ENCODE measurements at regions not wholly inside any gene's neighbourhood (a gene's known extent, or its start where the extent isn't known, plus 50 kb on each side); places are given as distances from the start of the nearest gene placed in this dataset.

DNA sequence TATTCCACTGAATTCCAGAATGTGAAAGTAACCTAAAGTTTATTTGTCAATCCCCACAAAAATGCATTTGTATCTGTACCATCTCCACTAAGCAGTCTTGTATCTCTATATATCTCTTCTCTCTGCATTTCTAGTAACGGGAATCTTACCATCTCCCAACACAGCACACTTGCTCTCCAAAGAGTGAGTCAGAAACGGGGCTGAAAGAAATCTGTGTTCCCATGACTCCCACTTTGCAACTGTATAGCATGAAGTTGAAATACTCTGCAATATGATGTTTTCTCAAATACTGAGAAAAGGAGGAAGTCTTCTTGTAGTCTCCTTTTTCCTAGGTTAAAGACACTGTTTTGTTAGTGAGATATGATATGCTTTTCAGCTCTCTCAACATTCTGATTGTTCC, 848.8 kb upstream of the ACO1 start (continued):
- TF ChIP-seq, protein P1, sequence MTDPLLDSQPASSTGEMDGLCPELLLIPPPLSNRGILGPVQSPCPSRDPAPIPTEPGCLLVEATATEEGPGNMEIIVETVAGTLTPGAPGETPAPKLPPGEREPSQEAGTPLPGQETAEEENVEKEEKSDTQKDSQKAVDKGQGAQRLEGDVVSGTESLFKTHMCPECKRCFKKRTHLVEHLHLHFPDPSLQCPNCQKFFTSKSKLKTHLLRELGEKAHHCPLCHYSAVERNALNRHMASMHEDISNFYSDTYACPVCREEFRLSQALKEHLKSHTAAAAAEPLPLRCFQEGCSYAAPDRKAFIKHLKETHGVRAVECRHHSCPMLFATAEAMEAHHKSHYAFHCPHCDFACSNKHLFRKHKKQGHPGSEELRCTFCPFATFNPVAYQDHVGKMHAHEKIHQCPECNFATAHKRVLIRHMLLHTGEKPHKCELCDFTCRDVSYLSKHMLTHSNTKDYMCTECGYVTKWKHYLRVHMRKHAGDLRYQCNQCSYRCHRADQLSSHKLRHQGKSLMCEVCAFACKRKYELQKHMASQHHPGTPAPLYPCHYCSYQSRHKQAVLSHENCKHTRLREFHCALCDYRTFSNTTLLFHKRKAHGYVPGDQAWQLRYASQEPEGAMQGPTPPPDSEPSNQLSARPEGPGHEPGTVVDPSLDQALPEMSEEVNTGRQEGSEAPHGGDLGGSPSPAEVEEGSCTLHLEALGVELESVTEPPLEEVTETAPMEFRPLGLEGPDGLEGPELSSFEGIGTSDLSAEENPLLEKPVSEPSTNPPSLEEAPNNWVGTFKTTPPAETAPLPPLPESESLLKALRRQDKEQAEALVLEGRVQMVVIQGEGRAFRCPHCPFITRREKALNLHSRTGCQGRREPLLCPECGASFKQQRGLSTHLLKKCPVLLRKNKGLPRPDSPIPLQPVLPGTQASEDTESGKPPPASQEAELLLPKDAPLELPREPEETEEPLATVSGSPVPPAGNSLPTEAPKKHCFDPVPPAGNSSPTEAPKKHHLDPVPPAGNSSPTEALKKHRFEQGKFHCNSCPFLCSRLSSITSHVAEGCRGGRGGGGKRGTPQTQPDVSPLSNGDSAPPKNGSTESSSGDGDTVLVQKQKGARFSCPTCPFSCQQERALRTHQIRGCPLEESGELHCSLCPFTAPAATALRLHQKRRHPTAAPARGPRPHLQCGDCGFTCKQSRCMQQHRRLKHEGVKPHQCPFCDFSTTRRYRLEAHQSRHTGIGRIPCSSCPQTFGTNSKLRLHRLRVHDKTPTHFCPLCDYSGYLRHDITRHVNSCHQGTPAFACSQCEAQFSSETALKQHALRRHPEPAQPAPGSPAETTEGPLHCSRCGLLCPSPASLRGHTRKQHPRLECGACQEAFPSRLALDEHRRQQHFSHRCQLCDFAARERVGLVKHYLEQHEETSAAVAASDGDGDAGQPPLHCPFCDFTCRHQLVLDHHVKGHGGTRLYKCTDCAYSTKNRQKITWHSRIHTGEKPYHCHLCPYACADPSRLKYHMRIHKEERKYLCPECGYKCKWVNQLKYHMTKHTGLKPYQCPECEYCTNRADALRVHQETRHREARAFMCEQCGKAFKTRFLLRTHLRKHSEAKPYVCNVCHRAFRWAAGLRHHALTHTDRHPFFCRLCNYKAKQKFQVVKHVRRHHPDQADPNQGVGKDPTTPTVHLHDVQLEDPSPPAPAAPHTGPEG (CRISPR knock-in tag; IDR thresholded peaks at IDR 0.05): no peak

DNA sequence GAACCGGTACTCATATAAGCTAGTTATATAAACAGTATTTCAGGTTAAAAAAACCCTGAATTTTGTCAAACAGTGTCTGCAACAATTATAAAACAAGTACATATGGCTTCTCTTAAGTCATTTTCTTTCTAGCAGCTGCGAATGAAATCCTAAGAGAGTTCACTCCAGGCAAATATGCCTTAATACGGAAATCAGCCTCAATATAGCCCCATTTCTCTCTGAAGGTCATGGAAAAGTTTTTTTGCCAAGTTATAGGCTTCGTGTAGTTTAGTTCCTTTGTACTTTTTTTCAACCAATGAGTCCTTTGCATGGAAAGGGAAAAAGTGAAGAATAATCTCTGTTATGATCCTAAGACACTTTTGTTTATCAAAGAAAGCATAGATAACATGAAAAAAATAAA, 848.0 kb upstream of the ACO1 start:
- DNase-seq (ENCODE audit: low spot score) (no peak), FAIRE-seq (no peak), ATAC-seq (no peak)
- no TSS peak for BruUV-seq (replicated peaks)
- ChIA-PET CTCF (ENCODE audit: low intra/inter-chr PET ratio, low total read pairs) (no interaction called here), POLR2A (no interaction called here)
- TF ChIP-seq ZSCAN21 (CRISPR knock-in tag; IDR thresholded peaks at IDR 0.05; ENCODE audit: borderline replicate concordance) (no peak), ZNF674 (CRISPR knock-in tag; IDR thresholded peaks at IDR 0.05; ENCODE audit: low read depth) (no peak), CHCHD3 (CRISPR knock-in tag; IDR thresholded peaks at IDR 0.05) (no peak), ZMYM2 (CRISPR knock-in tag; IDR thresholded peaks at IDR 0.05) (no peak), ZNF468 (CRISPR knock-in tag; IDR thresholded peaks at IDR 0.05) (no peak)
- TF ChIP-seq, protein P2, sequence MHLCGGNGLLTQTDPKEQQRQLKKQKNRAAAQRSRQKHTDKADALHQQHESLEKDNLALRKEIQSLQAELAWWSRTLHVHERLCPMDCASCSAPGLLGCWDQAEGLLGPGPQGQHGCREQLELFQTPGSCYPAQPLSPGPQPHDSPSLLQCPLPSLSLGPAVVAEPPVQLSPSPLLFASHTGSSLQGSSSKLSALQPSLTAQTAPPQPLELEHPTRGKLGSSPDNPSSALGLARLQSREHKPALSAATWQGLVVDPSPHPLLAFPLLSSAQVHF (CRISPR knock-in tag; IDR thresholded peaks at IDR 0.05): no peak
- intact Hi-C loops (cut with micrococcal nuclease; ENCODE audit: unreplicated experiment) (no loop called here), in situ Hi-C loops (cut with HindIII; ENCODE audit: extremely low pct_ligation_motif_present, low pct_unique_long_range_greater_than_20kb) (no loop called here)
- no peak overlapping the region for H3K4me2 ChIP-seq (ENCODE audit: low read depth, low read length)
- H3K4me3 ChIP-seq (replicated peaks in 1 of 3; ENCODE audit: insufficient read depth in 1 of 3, low read depth in 2 of 3, low read length in 3 of 3): no peak overlapping the region
- H3K4me1 ChIP-seq (ENCODE audit: insufficient read depth, low read length): no peaks in the 10 kb centered on the region
- H3K27me3 ChIP-seq (ENCODE audit: control insufficient read depth in 1 of 2, insufficient read depth in 2 of 2, low read length in 2 of 2): no peaks in the 10 kb centered on the region
- H3K9ac ChIP-seq (ENCODE audit: insufficient read depth, low read depth, low read length): no peak overlapping the region
- H3K79me2 ChIP-seq (ENCODE audit: insufficient read depth, low read length): no peaks in the 10 kb centered on the region
- H2AFZ ChIP-seq (ENCODE audit: low read length): no peak overlapping the region
- no peak overlapping the region for H3K27ac ChIP-seq (ENCODE audit: extremely low read length, insufficient read depth, low read length)
- WGBS (ENCODE audit: low lambda C conversion rate): 2% methylated on average over 4 of the region's 4 CpGs
- H3K9me3 ChIP-seq (ENCODE audit: low read length): no peaks in the 10 kb centered on the region
- no peaks in the 10 kb centered on the region for H3K36me3 ChIP-seq (replicated peaks in 1 of 2; ENCODE audit: control insufficient read depth in 1 of 2, insufficient read depth in 2 of 2, low read length in 2 of 2)
- no peaks in the 10 kb centered on the region for H4K20me1 ChIP-seq (ENCODE audit: insufficient read depth, low read length)
